BJ (cell line): ENCODE measurements at regions not wholly inside any gene's neighbourhood (a gene's known extent, or its start where the extent isn't known, plus 50 kb on each side); places are given as distances from the start of the nearest gene placed in this dataset.

ENCODE experiments used
- CTCF ChIA-PET: fragments of 350-600 bp; formaldehyde crosslinking; extraction: SDS; loops from one replicate; lab custom pipeline; 2021; ENCODE audit warnings: antibody characterized with exemption, inconsistent platforms; lab: Yijun Ruan, JAX
- POLR2A ChIA-PET: fragments of 300-600 bp; sonication (Branson Sonifier 250); formaldehyde crosslinking; extraction: SDS; loops from one replicate; lab custom pipeline; 2021; ENCODE audit warnings: antibody characterized with exemption; lab: Charles Lee
- DNase-seq: peaks from one replicate; pipeline ENCODE4 v3.0.0-alpha.2; 2011; ENCODE audit warnings: low read depth
- H3K27me3 ChIP-seq: 2 replicates; pipeline ENCODE4 v1.6.0; 2011; ENCODE audit warnings: low read length; ENCODE audit not compliant: control insufficient read depth, insufficient read depth
- H3K36me3 ChIP-seq: 2 replicates; pipeline ENCODE4 v1.5.1; 2011; ENCODE audit warnings: low read length; ENCODE audit not compliant: control insufficient read depth, insufficient read depth
- H3K4me3 ChIP-seq: 2 replicates; pipeline ENCODE4 v1.5.1; 2011; ENCODE audit warnings: low read depth, mild to moderate bottlenecking, control low read depth, low read length
- CTCF ChIP-seq: IDR thresholded peaks from 2 replicates; pipeline ENCODE4 v1.5.1; 2011; ENCODE audit warnings: low read depth, mild to moderate bottlenecking, control low read depth, inconsistent platforms, low read length, moderate library complexity; ENCODE audit not compliant: insufficient read depth

GRCh38 chr4:62533573-62533972, 1333.4 kb downstream of the ADGRL3 start:
- H3K4me3 ChIP-seq, result no peak overlapping the region
- DNase-seq, result no peak
- no peaks in the 10 kb centered on the region for H3K27me3 ChIP-seq
- ChIA-PET CTCF (no interaction called here), POLR2A (no interaction called here)
- TF ChIP-seq CTCF, result no peak
- no peaks in the 10 kb centered on the region for H3K36me3 ChIP-seq

- ChIA-PET POLR2A (no interaction called here), CTCF (no interaction called here)
- H3K4me3 ChIP-seq, result no peak overlapping the region
- DNase-seq, result no peak
- no peaks in the 10 kb centered on the region for H3K27me3 ChIP-seq
- TF ChIP-seq CTCF, result no peak
- no peaks in the 10 kb centered on the region for H3K36me3 ChIP-seq
Observed at GRCh38 chr4:62531731-62532130, 1331.6 kb downstream of the ADGRL3 start.

- H3K27me3 ChIP-seq, result no peaks in the 10 kb centered on the region
- DNase-seq, result no peak
- ChIA-PET POLR2A (no interaction called here), CTCF (no interaction called here)
- H3K36me3 ChIP-seq, result no peaks in the 10 kb centered on the region
- TF ChIP-seq CTCF, result no peak
- H3K4me3 ChIP-seq, result no peak overlapping the region
Observed at GRCh38 chr4:62531264-62531663, 1331.1 kb downstream of the ADGRL3 start.

GRCh38 chr4:62528874-62529273, 1328.7 kb downstream of the ADGRL3 start:
- Histone ChIP-seq H3K4me3 (no peak overlapping the region), H3K27me3 (no peaks in the 10 kb centered on the region), H3K36me3 (no peaks in the 10 kb centered on the region)
- CTCF ChIA-PET, result no interaction called here
- TF ChIP-seq CTCF, result no peak
- POLR2A ChIA-PET, result no interaction called here
- DNase-seq, result no peak

GRCh38 chr4:62526671-62527070, 1326.5 kb downstream of the ADGRL3 start:
- POLR2A ChIA-PET, result no interaction called here
- Histone ChIP-seq H3K36me3 (no peaks in the 10 kb centered on the region), H3K4me3 (no peak overlapping the region), H3K27me3 (no peaks in the 10 kb centered on the region)
- TF ChIP-seq CTCF, result no peak
- CTCF ChIA-PET, result no interaction called here
- no peak for DNase-seq
